Keratinocyte (primary cell): ENCODE measurements at regions not wholly inside any gene's neighbourhood (a gene's known extent, or its start where the extent isn't known, plus 50 kb on each side); places are given as distances from the start of the nearest gene placed in this dataset.

Experiments
- CTCF ChIP-seq, 3 experiments: IDR thresholded peaks in 1 of 3; conservative IDR thresholded peaks in 1 of 3; optimal IDR thresholded peaks in 1 of 3; 2 replicates in 2 of 3; 3 replicates in 1 of 3; pipeline versions ENCODE3 to v1.5.1; 2011; ENCODE audit warnings: low read length in 3 of 3, mild to moderate bottlenecking in 3 of 3, moderate library complexity in 2 of 3, control low read depth in 1 of 3, inconsistent platforms in 1 of 3; ENCODE audit not compliant: insufficient read depth in 2 of 3; ENCODE audit errors: extremely low read depth in 1 of 3
- EZH2 ChIP-seq: IDR thresholded peaks from one replicate; pipeline ENCODE4 v1.6.1; 2012; ENCODE audit warnings: inconsistent platforms, mild to moderate bottlenecking, low read length, moderate library complexity

- TF ChIP-seq CTCF (optimal IDR thresholded peaks at IDR 0.05 in 1 of 3, IDR thresholded peaks at IDR 0.05 in 1 of 3, conservative IDR thresholded peaks at IDR 0.05 in 1 of 3; ENCODE audit: extremely low read depth in 1 of 3, insufficient read depth in 2 of 3, low read length in 3 of 3) (no peak), EZH2 (no peak)
Observed at GRCh38 chr6:14734416-14735340, 511.2 kb upstream of the JARID2 start.
